ENCODE measurements at regions not wholly inside any gene's neighbourhood (a gene's known extent, or its start where the extent isn't known, plus 50 kb on each side); places are given as distances from the start of the nearest gene placed in this dataset.

GRCh38 chr4:171561419-171561818 is 251.8 kb upstream of the GALNTL6 start:
- TF ChIP-seq POLR2A (IDR thresholded peaks at IDR 0.05; ENCODE audit: low read length) (no peak), CTCF (IDR thresholded peaks at IDR 0.05) (no peak), TFCP2L1 (CRISPR knock-in tag; IDR thresholded peaks at IDR 0.05) (no peak), JUNB (IDR thresholded peaks at IDR 0.05) (no peak)

Data from A549 (cell line).